IPS-18a (cell line): ENCODE measurements at regions not wholly inside any gene's neighbourhood (a gene's known extent, or its start where the extent isn't known, plus 50 kb on each side); places are given as distances from the start of the nearest gene placed in this dataset.

ENCODE experiments used
- H3K27ac ChIP-seq: one replicate; pipeline ENCODE4 v1.5.1; 2013; ENCODE audit warnings: low read length
- H3K27me3 ChIP-seq: one replicate; pipeline ENCODE4 v1.6.1; 2013; ENCODE audit warnings: mild to moderate bottlenecking, low read length; ENCODE audit not compliant: control insufficient read depth, insufficient read depth
- H3K36me3 ChIP-seq: one replicate; pipeline ENCODE4 v1.6.1; 2013; ENCODE audit warnings: low read depth, low read length; ENCODE audit not compliant: control insufficient read depth
- H3K4me1 ChIP-seq: one replicate; pipeline ENCODE4 v1.6.1; 2013; ENCODE audit warnings: low read depth, low read length; ENCODE audit not compliant: control insufficient read depth
- H3K4me3 ChIP-seq: one replicate; pipeline ENCODE4 v1.5.1; 2013; ENCODE audit warnings: low read length
- H3K9ac ChIP-seq: one replicate; pipeline ENCODE4 v1.6.1; 2013; ENCODE audit warnings: mild to moderate bottlenecking, low read length, moderate library complexity
- H3K9me3 ChIP-seq: one replicate; pipeline ENCODE4 v1.6.1; 2013; ENCODE audit warnings: low read depth, low read length; ENCODE audit not compliant: control insufficient read depth

DNA sequence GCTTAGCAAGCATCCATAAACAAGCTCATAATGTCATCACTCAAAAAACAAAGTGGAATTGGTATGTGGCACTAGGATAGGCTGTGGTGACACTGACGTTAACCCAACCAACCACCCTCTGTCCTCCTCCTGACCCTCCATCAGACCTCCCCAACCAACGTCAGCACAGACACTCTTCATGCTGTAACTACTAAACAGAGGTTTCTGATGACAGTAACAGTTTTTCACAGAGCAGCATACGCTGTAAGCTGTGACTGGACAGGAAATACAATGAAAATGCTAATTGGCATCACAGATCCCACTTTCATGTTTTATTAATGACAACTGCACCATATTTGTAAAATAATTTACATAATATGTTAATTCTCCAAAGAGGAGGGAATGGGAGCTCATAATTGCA, 238.0 kb downstream of the IRS2 start:
- H3K4me3 ChIP-seq = no peak overlapping the region
- peaks cover 24% of the 10 kb centered on the region for H3K4me1 ChIP-seq
- H3K27me3 ChIP-seq = no peaks in the 10 kb centered on the region
- no peak overlapping the region for H3K9ac ChIP-seq
- H3K9me3 ChIP-seq = no peaks in the 10 kb centered on the region
- H3K36me3 ChIP-seq = no peaks in the 10 kb centered on the region
- H3K27ac ChIP-seq = no peak overlapping the region

DNA sequence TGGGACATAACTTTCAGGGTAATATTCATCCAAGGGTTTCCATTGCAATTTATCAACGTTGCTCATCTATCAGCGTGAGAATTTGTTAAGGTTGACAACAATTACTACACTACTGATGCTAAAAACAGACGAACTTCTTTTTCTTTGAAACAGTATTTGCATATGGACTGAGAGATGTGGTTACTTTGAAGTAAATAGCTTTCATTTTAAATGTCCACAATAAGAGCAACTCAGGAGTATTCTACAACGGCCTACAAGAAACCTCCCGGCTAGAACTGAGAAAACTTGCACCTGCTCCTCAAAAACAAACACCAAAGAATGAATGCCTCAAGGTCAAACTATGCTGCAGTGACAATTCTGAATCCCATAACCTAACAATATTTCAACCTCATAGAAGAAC, 238.4 kb downstream of the IRS2 start:
- H3K27me3 ChIP-seq = no peaks in the 10 kb centered on the region
- no peaks in the 10 kb centered on the region for H3K9me3 ChIP-seq
- H3K36me3 ChIP-seq = no peaks in the 10 kb centered on the region
- peaks cover 24% of the 10 kb centered on the region for H3K4me1 ChIP-seq
- H3K27ac ChIP-seq = no peak overlapping the region
- no peak overlapping the region for H3K4me3 ChIP-seq
- no peak overlapping the region for H3K9ac ChIP-seq

DNA sequence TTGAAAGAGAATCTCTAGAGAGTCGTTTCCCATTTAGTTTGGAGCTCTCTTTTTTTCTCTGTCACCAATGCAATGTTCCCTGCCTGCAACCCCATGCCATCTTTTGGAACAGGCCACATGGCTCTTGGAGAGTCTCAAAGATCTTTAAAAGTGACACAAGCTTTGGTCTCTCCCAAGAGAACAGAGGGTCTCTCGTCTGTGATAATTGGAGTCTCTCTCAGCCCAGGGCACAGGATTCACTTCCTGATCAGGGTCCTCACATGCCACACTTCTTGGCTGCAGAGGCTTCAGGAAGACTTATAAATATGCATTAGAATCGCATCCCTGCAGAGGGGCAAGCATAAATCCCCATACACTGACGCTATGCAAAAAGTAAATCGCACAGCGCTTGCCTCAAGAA, 240.5 kb downstream of the IRS2 start:
- Histone ChIP-seq H3K9me3 (no peaks in the 10 kb centered on the region), H3K27me3 (no peaks in the 10 kb centered on the region), H3K9ac (no peak overlapping the region), H3K36me3 (no peaks in the 10 kb centered on the region), H3K4me3 (peak overlapping the region; percentile 14), H3K4me1 (peaks cover 24% of the 10 kb centered on the region), H3K27ac (no peak overlapping the region)

DNA sequence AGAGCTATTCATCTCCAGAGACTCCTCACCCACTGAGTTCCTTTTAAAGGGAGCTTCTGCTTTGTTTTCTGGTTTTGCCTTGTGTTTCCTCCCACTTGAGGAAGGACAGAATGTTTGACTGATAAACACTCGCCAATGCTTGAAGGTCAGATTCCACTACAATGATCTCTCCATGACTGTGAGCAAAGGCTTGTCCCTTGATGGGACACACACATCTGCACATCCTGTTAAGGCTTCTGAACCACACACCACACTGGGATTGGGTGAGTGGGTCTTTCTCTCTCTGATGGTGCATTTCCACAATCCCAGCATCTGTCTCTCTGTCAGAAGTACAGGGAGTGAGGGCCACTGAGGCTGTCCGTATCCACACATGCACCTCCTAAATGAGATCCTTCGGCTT, 245.3 kb downstream of the IRS2 start:
- Histone ChIP-seq H3K9me3 (no peaks in the 10 kb centered on the region), H3K4me3 (no peak overlapping the region), H3K27ac (no peak overlapping the region), H3K36me3 (no peaks in the 10 kb centered on the region), H3K27me3 (no peaks in the 10 kb centered on the region), H3K9ac (no peak overlapping the region), H3K4me1 (peaks cover 9% of the 10 kb centered on the region)

DNA sequence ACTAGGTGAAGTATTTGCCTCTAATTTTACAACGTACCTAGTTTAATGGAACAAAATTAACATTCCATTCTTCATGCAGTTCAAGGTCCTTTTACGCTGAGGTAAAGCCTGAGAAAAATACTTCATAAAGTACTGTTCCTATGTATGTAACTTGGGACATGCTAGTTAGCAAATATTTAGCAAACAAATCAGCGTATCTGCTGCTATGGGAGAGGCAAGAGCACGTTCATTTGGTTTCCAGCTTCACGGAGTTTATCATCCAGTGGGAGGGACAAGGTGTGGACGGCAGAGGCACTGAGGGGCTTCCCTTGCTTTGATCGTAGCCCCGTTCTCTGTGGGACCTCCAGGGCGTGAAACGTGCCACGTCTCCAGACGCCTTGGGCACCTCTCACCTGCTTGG, 248.8 kb downstream of the IRS2 start:
- H3K9ac ChIP-seq = no peak overlapping the region
- no peaks in the 10 kb centered on the region for H3K27me3 ChIP-seq
- no peaks in the 10 kb centered on the region for H3K36me3 ChIP-seq
- H3K9me3 ChIP-seq = no peaks in the 10 kb centered on the region
- H3K4me1 ChIP-seq = no peaks in the 10 kb centered on the region
- H3K4me3 ChIP-seq = no peak overlapping the region
- H3K27ac ChIP-seq = no peak overlapping the region

DNA sequence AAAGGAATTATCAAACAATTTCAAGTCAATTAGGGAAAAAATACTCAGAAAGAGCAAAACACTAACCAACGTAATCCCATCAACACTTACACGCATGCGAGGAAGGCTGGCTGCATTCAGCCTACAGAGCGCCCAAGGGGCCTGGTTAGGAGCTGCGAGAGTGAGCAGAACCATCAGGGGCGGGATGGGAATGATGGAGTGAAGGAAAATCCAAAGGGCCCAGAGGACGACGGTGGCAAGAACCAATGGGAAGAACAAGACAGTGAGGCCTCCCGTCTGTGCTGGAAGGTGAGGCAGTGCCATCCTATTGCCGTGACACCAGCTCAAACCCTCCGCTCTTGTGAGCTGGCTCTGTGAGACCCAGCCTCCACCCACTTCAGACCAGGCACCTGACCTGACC, 253.0 kb downstream of the IRS2 start:
- no peaks in the 10 kb centered on the region for H3K36me3 ChIP-seq
- H3K27ac ChIP-seq = no peak overlapping the region
- H3K9me3 ChIP-seq = no peaks in the 10 kb centered on the region
- H3K9ac ChIP-seq = no peak overlapping the region
- H3K4me1 ChIP-seq = no peaks in the 10 kb centered on the region
- H3K4me3 ChIP-seq = no peak overlapping the region
- H3K27me3 ChIP-seq = no peaks in the 10 kb centered on the region

DNA sequence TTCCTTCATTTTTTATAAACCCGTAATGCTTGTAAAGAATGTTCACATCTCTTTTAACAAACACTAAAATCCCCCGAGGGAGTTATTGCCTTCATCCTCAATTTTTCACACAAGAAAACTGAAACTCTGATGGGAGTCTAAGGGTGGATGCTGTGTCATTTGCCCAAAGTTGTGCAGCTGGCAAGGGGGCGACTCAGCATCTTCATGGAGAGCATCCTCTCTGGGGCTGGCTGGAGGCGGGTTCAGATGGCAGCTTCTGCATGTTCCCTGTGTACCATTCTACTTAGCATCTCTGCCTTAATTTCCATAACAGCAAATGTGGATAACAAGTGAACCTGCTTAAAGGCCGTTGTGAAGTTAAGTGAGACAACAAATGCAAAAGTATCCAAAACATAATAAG, 256.4 kb downstream of the IRS2 start:
- Histone ChIP-seq H3K4me1 (no peaks in the 10 kb centered on the region), H3K27me3 (no peaks in the 10 kb centered on the region), H3K4me3 (no peak overlapping the region), H3K9ac (no peak overlapping the region), H3K27ac (no peak overlapping the region), H3K9me3 (no peaks in the 10 kb centered on the region), H3K36me3 (no peaks in the 10 kb centered on the region)

DNA sequence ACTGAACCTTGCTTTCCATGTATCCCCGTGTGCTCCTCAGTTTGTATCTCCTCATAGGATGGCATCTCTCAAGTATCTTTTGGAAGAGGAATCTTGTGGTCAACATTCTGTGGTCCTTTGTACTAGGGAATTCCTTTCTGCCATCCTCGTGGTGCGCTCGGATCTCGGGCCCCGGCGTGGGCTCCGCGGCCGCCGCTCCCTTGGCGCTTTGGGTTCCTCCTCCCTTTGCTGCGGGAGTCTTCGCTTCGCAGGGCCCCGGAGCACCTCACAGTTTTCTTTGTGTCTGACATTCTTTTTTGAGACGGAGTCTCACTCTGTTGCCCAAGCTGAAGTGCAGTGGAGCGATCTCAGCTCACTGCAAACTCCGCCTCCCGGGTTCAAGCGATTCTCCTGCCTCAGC, 264.7 kb downstream of the IRS2 start:
- no peaks in the 10 kb centered on the region for H3K36me3 ChIP-seq
- no peak overlapping the region for H3K9ac ChIP-seq
- peaks cover 3% of the 10 kb centered on the region for H3K4me1 ChIP-seq
- no peaks in the 10 kb centered on the region for H3K9me3 ChIP-seq
- no peaks in the 10 kb centered on the region for H3K27me3 ChIP-seq
- no peak overlapping the region for H3K27ac ChIP-seq
- H3K4me3 ChIP-seq = no peak overlapping the region

DNA sequence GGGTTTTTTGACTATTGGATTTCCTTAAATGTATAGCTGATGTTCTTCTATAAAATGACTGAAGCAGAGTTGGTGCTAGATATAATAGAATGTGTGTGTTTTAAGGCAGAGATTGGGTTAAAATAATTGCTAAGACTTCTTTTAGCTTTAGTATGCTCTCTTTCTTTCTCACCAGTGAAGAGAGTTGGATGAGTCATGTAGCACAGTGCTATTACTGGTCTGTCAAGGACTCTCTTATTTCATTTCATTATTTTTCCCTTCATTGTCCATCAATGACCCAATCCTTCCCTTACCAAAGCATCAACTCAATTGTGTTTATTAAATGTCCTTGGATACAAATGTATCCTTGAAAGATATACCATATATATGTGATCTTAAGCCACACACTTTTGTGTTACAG, 268.9 kb downstream of the IRS2 start:
- no peaks in the 10 kb centered on the region for H3K4me1 ChIP-seq
- H3K9me3 ChIP-seq = no peaks in the 10 kb centered on the region
- no peaks in the 10 kb centered on the region for H3K36me3 ChIP-seq
- no peak overlapping the region for H3K27ac ChIP-seq
- no peak overlapping the region for H3K9ac ChIP-seq
- no peaks in the 10 kb centered on the region for H3K27me3 ChIP-seq
- no peak overlapping the region for H3K4me3 ChIP-seq

DNA sequence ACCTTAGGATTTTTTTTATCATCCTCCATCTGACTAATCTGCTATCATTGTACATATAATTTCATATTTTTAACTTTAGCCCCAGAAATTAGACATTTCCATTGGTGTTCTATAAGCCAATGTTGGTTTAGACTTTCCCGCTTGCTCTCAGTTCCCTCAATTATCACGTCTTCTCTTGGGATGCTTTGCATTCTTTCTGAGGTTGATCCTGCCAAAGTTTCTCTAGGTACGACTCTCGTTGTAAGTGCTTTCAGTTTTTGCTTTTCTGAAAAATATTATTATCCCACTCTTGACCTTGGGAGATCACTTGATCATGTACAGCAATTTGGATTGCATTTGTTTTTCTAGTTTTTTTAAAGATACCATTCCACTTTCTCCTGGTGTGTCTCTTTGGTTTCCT, 270.2 kb downstream of the IRS2 start:
- no peaks in the 10 kb centered on the region for H3K36me3 ChIP-seq
- H3K27ac ChIP-seq = no peak overlapping the region
- peaks cover under 1% of the 10 kb centered on the region for H3K4me1 ChIP-seq
- no peak overlapping the region for H3K4me3 ChIP-seq
- H3K27me3 ChIP-seq = no peaks in the 10 kb centered on the region
- no peaks in the 10 kb centered on the region for H3K9me3 ChIP-seq
- H3K9ac ChIP-seq = no peak overlapping the region

DNA sequence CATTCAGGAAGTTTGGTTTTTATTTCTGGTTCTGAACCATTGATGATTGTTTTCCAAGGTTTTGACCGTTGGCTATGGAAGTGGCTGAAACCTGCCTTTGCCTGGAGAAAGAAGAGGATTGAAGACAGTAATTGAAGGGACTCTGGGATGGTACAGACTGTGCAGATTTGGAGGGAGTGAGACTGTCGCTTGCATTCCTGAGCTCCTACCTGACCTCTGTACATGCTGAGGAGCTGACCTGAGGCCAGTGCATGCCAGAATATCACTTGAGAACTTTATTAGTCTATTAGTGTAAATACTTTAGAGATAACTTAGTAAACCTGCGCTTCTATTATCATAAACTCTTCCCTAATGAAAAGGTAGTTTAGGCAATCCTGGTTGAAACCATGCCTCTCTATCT, 276.4 kb downstream of the IRS2 start:
- Histone ChIP-seq H3K9me3 (no peaks in the 10 kb centered on the region), H3K27ac (no peak overlapping the region), H3K9ac (no peak overlapping the region), H3K27me3 (no peaks in the 10 kb centered on the region), H3K36me3 (no peaks in the 10 kb centered on the region), H3K4me1 (peaks cover 5% of the 10 kb centered on the region), H3K4me3 (no peak overlapping the region)

DNA sequence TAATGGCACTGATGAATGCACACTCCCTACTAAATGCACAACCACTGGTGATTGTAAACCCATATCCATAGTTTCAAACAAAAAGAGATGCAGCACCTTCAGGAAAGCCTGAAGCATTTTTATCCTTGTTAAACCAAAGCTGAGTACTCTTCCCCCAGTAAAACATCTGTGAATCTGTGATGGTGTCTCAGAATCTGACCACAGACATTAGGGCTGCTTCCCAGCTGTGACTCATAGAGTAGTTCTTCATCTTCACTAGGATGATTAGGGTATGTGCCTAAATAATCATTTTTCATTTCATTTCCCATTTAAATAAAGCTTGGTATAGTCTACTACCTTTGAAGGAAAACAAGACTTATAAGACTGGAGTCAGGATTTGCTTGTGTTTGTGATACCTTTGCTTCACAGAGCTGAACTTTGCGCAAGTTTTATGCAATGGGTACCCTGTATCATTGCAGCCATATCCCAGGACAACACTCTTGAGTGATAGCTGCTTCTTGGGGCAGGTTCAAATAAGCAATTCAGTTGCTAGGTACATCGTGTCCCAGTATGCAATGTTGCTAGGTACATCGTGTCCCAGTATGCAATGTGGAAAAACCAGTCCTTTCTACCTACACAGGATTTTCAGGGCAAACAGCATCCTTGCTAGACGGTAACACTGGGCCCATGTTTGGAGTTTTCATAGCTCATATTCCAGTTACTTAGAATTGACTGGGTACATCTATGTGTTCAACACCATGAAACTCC, 277.1 kb downstream of the IRS2 start:
- Histone ChIP-seq H3K4me3 (no peak overlapping the region), H3K9ac (no peak overlapping the region), H3K4me1 (peaks cover 5% of the 10 kb centered on the region), H3K27me3 (no peaks in the 10 kb centered on the region), H3K9me3 (no peaks in the 10 kb centered on the region), H3K36me3 (no peaks in the 10 kb centered on the region), H3K27ac (no peak overlapping the region)
